CD4-positive, alpha-beta T cell (primary cell): ENCODE measurements at regions not wholly inside any gene's neighbourhood (a gene's known extent, or its start where the extent isn't known, plus 50 kb on each side); places are given as distances from the start of the nearest gene placed in this dataset.

Experiments used
- ATAC-seq: fragments of 200-7000 bp; cut with Tn5 transposase; one replicate; pipeline ENCODE4 v1.10.0; 2022; ENCODE audit warnings: mild to moderate bottlenecking; ENCODE audit not compliant: poor library complexity
- CTCF ChIA-PET: fragments of 350-600 bp; sonication (Branson Sonifier 250); formaldehyde crosslinking; loops from one replicate; lab custom pipeline; 2021; ENCODE audit warnings: antibody characterized with exemption, inconsistent platforms; lab: Charles Lee
- POLR2A ChIA-PET: fragments of 350-600 bp; sonication (Branson Sonifier 250); formaldehyde crosslinking; loops from one replicate; lab custom pipeline; 2021; ENCODE audit warnings: antibody characterized with exemption, inconsistent platforms; lab: Charles Lee
- DNase-seq, 14 experiments: peaks; one replicate each; pipeline ENCODE4 v3.0.0-alpha.2; 2013 to 2020; ENCODE audit warnings: mixed read lengths in 2 of 14
- H3K27ac ChIP-seq, 2 donors: one replicate each; pipeline versions ENCODE4 v1.5.1 to v1.7.0; 2013; ENCODE audit warnings: low read length in 2 of 2, low read depth in 1 of 2, mild to moderate bottlenecking in 1 of 2
- H3K27me3 ChIP-seq, 2 experiments: 1 replicate in 1 of 2; 2 replicates in 1 of 2; pipeline versions ENCODE4 v1.6.1 to v1.7.0; 2013; ENCODE audit warnings: low read length in 2 of 2, control low read depth in 1 of 2, mild to moderate bottlenecking in 1 of 2, moderate library complexity in 1 of 2; ENCODE audit not compliant: insufficient read depth in 2 of 2, control insufficient read depth in 1 of 2
- H3K36me3 ChIP-seq: one replicate; pipeline ENCODE4 v1.6.1; 2013; ENCODE audit warnings: low read length, control low read depth; ENCODE audit not compliant: insufficient read depth
- H3K4me1 ChIP-seq: one replicate; pipeline ENCODE4 v1.6.1; 2013; ENCODE audit warnings: low read length, control low read depth; ENCODE audit not compliant: insufficient read depth
- H3K4me3 ChIP-seq: one replicate; pipeline ENCODE4 v1.5.1; 2013; ENCODE audit warnings: mild to moderate bottlenecking, low read length, moderate library complexity
- H3K9me3 ChIP-seq, 2 experiments: 1 replicate in 1 of 2; 2 replicates in 1 of 2; pipeline versions ENCODE4 v1.6.1 to v1.7.0; 2013; ENCODE audit warnings: low read length in 2 of 2, mild to moderate bottlenecking in 2 of 2, control low read depth in 1 of 2, moderate library complexity in 1 of 2; ENCODE audit not compliant: control insufficient read depth in 1 of 2, insufficient read depth in 1 of 2
- H3K27ac Mint-ChIP-seq: one replicate; pipeline ENCODE4 v1.8.0; 2020; ENCODE audit warnings: mixed read lengths
- H3K27me3 Mint-ChIP-seq: one replicate; pipeline ENCODE4 v1.8.0; 2021; ENCODE audit warnings: mixed read lengths
- H3K36me3 Mint-ChIP-seq: one replicate; pipeline ENCODE4 v1.8.0; 2021; ENCODE audit warnings: low read depth, mixed read lengths
- H3K4me1 Mint-ChIP-seq: one replicate; pipeline ENCODE4 v1.8.0; 2021; ENCODE audit warnings: low read depth, mixed read lengths
- H3K4me3 Mint-ChIP-seq: one replicate; pipeline ENCODE4 v1.8.0; 2020; ENCODE audit warnings: mild to moderate bottlenecking, mixed read lengths
- H3K9me3 Mint-ChIP-seq: one replicate; pipeline ENCODE4 v1.8.0; 2020; ENCODE audit warnings: mixed read lengths
- CTCF ChIP-seq: fragments of 200-600 bp; IDR thresholded peaks from one replicate; pipeline ENCODE4 v1.8.0; 2022; ENCODE audit warnings: antibody characterized with exemption, mild to moderate bottlenecking
- intact Hi-C, 2 experiments: fragments of 100-400 bp; cut with DNase I in 1 of 2; cut with micrococcal nuclease in 1 of 2; formaldehyde crosslinking; loops; one replicate each; pipeline versions ENCODE4 v1.15.1 to v1.9.0; 2023 to 2025; cut with DNase I, micrococcal nuclease

- Histone ChIP-seq H3K4me1 (no peaks in the 10 kb centered on the region), H3K4me3 (no peak overlapping the region), H3K9me3 (peaks cover 0 to 5% of the 10 kb centered on the region in 2 experiments), H3K36me3 (no peaks in the 10 kb centered on the region), H3K27me3 (no peaks in the 10 kb centered on the region), H3K27ac (no peak overlapping the region)
- Mint-ChIP-seq H3K36me3 (no peaks in the 10 kb centered on the region), H3K9me3 (peaks cover 6% of the 10 kb centered on the region), H3K4me1 (no peaks in the 10 kb centered on the region), H3K27me3 (no peaks in the 10 kb centered on the region), H3K4me3 (no peak overlapping the region), H3K27ac (no peak overlapping the region)
- ChIA-PET POLR2A (no interaction called here), CTCF (no interaction called here)
- ATAC-seq (no peak), DNase-seq (no peak)
- TF ChIP-seq CTCF, result no peak
- intact Hi-C loops, result no loop called here
Measured at GRCh38 chr9:78871086-78871451, 574.1 kb downstream of the PSAT1 start.

- Histone ChIP-seq H3K4me1 (no peaks in the 10 kb centered on the region), H3K27ac (no peak overlapping the region), H3K4me3 (no peak overlapping the region), H3K27me3 (no peaks in the 10 kb centered on the region), H3K9me3 (peaks cover 0 to 5% of the 10 kb centered on the region in 2 experiments), H3K36me3 (no peaks in the 10 kb centered on the region)
- ChIA-PET CTCF (no interaction called here), POLR2A (no interaction called here)
- H3K4me1 Mint-ChIP-seq, result no peaks in the 10 kb centered on the region
- H3K36me3 Mint-ChIP-seq, result no peaks in the 10 kb centered on the region
- H3K27ac Mint-ChIP-seq, result no peak overlapping the region
- ATAC-seq, result no peak
- TF ChIP-seq CTCF, result no peak
- intact Hi-C loops, result no loop called here
- no peaks in the 10 kb centered on the region for H3K27me3 Mint-ChIP-seq
- DNase-seq, result no peak
- peaks cover 6% of the 10 kb centered on the region for H3K9me3 Mint-ChIP-seq
- no peak overlapping the region for H3K4me3 Mint-ChIP-seq
Measured at GRCh38 chr9:78871452-78872331, 574.8 kb downstream of the PSAT1 start.

GRCh38 chr9:78874061-78874460, 577.1 kb downstream of the PSAT1 start:
- CTCF ChIA-PET, result no interaction called here
- POLR2A ChIA-PET, result no interaction called here
- DNase-seq (no peak), ATAC-seq (no peak)
- Histone ChIP-seq H3K27me3 (no peaks in the 10 kb centered on the region), H3K27ac (no peak overlapping the region), H3K4me3 (no peak overlapping the region), H3K36me3 (no peaks in the 10 kb centered on the region), H3K9me3 (peaks cover 0 to 5% of the 10 kb centered on the region in 2 experiments), H3K4me1 (no peaks in the 10 kb centered on the region)
- Mint-ChIP-seq H3K9me3 (peaks cover 6% of the 10 kb centered on the region), H3K4me3 (no peak overlapping the region), H3K27ac (no peak overlapping the region), H3K36me3 (no peaks in the 10 kb centered on the region), H3K4me1 (no peaks in the 10 kb centered on the region), H3K27me3 (no peaks in the 10 kb centered on the region)
- no peak for TF ChIP-seq CTCF
- intact Hi-C loops, result no loop called here
